ENCODE measurements at regions not wholly inside any gene's neighbourhood (a gene's known extent, or its start where the extent isn't known, plus 50 kb on each side); places are given as distances from the start of the nearest gene placed in this dataset.

DNA sequence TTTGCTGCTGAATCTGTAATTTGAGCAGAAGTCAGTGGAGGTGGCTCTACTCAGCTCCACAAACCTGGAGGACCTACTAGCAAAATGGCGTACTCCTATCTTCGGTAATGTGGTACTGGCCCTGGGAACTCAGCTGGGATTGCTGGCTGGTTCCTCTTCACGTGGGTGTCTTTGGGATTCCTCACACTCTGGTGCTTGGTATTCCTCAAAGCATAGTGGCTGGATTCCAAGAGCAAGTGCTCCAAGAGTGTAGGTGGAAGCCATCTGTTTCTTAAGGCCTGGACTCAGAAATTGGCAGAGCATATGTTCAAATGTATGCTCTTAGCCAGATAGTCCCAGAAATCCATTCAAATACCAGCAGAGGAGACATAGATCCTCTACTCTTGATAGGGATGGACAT is 281.9 kb upstream of the CDH7 start:
- TF ChIP-seq, protein P1, sequence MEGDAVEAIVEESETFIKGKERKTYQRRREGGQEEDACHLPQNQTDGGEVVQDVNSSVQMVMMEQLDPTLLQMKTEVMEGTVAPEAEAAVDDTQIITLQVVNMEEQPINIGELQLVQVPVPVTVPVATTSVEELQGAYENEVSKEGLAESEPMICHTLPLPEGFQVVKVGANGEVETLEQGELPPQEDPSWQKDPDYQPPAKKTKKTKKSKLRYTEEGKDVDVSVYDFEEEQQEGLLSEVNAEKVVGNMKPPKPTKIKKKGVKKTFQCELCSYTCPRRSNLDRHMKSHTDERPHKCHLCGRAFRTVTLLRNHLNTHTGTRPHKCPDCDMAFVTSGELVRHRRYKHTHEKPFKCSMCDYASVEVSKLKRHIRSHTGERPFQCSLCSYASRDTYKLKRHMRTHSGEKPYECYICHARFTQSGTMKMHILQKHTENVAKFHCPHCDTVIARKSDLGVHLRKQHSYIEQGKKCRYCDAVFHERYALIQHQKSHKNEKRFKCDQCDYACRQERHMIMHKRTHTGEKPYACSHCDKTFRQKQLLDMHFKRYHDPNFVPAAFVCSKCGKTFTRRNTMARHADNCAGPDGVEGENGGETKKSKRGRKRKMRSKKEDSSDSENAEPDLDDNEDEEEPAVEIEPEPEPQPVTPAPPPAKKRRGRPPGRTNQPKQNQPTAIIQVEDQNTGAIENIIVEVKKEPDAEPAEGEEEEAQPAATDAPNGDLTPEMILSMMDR (IDR thresholded peaks at IDR 0.05) = no peak
- TF ChIP-seq, protein P2, sequence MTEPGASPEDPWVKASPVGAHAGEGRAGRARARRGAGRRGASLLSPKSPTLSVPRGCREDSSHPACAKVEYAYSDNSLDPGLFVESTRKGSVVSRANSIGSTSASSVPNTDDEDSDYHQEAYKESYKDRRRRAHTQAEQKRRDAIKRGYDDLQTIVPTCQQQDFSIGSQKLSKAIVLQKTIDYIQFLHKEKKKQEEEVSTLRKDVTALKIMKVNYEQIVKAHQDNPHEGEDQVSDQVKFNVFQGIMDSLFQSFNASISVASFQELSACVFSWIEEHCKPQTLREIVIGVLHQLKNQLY (CRISPR knock-in tag; IDR thresholded peaks at IDR 0.05) = no peak
- no peak for TF ChIP-seq ZNF263 (CRISPR knock-in tag; IDR thresholded peaks at IDR 0.05; ENCODE audit: low read depth)
- TF ChIP-seq CBFB (CRISPR knock-in tag; IDR thresholded peaks at IDR 0.05; ENCODE audit: low read depth) = no peak
- TF ChIP-seq, protein P3, sequence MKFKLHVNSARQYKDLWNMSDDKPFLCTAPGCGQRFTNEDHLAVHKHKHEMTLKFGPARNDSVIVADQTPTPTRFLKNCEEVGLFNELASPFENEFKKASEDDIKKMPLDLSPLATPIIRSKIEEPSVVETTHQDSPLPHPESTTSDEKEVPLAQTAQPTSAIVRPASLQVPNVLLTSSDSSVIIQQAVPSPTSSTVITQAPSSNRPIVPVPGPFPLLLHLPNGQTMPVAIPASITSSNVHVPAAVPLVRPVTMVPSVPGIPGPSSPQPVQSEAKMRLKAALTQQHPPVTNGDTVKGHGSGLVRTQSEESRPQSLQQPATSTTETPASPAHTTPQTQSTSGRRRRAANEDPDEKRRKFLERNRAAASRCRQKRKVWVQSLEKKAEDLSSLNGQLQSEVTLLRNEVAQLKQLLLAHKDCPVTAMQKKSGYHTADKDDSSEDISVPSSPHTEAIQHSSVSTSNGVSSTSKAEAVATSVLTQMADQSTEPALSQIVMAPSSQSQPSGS (CRISPR knock-in tag; IDR thresholded peaks at IDR 0.05; ENCODE audit: borderline replicate concordance, low read depth) = no peak
